H9 (cell line): ENCODE measurements at regions not wholly inside any gene's neighbourhood (a gene's known extent, or its start where the extent isn't known, plus 50 kb on each side); places are given as distances from the start of the nearest gene placed in this dataset.

Source experiments
- DNase-seq: peaks from one replicate; pipeline ENCODE4 v3.0.0-alpha.2; 2017
- H2AFZ ChIP-seq: one replicate; pipeline ENCODE4 v1.6.1; 2013; ENCODE audit warnings: mild to moderate bottlenecking, low read length, control low read depth, moderate library complexity
- H2AK5ac ChIP-seq: 2 replicates; pipeline ENCODE4 v1.6.1; 2013; ENCODE audit warnings: low read length, control low read depth, mixed read lengths; ENCODE audit not compliant: insufficient read length
- H2BK120ac ChIP-seq: one replicate; pipeline ENCODE4 v1.6.1; 2013; ENCODE audit warnings: low read depth, mild to moderate bottlenecking, low read length, control low read depth, inconsistent platforms; ENCODE audit not compliant: poor library complexity, severe bottlenecking
- H2BK12ac ChIP-seq: 2 replicates; pipeline ENCODE4 v1.6.1; 2013; ENCODE audit warnings: low read length, control low read depth, mixed read lengths, low read depth; ENCODE audit not compliant: insufficient read length
- H2BK15ac ChIP-seq: 2 replicates; pipeline ENCODE4 v1.6.1; 2013; ENCODE audit warnings: low read depth, low read length, control low read depth
- H2BK20ac ChIP-seq: one replicate; pipeline ENCODE4 v1.6.1; 2013; ENCODE audit warnings: low read depth, mild to moderate bottlenecking, low read length, control low read depth, inconsistent platforms; ENCODE audit not compliant: poor library complexity, severe bottlenecking
- H2BK5ac ChIP-seq: 2 replicates; pipeline ENCODE4 v1.6.1; 2013; ENCODE audit warnings: low read length, control low read depth, mixed read lengths; ENCODE audit not compliant: insufficient read length
- H3K14ac ChIP-seq: 2 replicates; pipeline ENCODE4 v1.6.1; 2013; ENCODE audit warnings: low read length, control low read depth; ENCODE audit not compliant: insufficient read depth
- H3K18ac ChIP-seq: 2 replicates; pipeline ENCODE4 v1.6.1; 2013; ENCODE audit warnings: low read depth, mild to moderate bottlenecking, mixed read lengths, low read length, control low read depth; ENCODE audit not compliant: insufficient read length
- H3K23ac ChIP-seq: 2 replicates; pipeline ENCODE4 v1.6.1; 2013; ENCODE audit warnings: low read length, control low read depth, mixed read lengths, low read depth; ENCODE audit not compliant: insufficient read length
- H3K23me2 ChIP-seq: 2 replicates; pipeline ENCODE4 v1.6.1; 2013; ENCODE audit warnings: low read depth, mild to moderate bottlenecking, mixed read lengths, low read length, control low read depth; ENCODE audit not compliant: insufficient read length, poor library complexity, severe bottlenecking
- H3K27ac ChIP-seq: 2 replicates; pipeline ENCODE4 v1.5.1; 2013; ENCODE audit warnings: low read length, control low read depth, mixed read lengths, low read depth; ENCODE audit not compliant: insufficient read length
- H3K27me3 ChIP-seq: 2 replicates; pipeline ENCODE4 v1.6.1; 2013; ENCODE audit warnings: low read length, control low read depth, inconsistent platforms; ENCODE audit not compliant: insufficient read depth
- H3K4ac ChIP-seq: 2 replicates; pipeline ENCODE4 v1.6.1; 2013; ENCODE audit warnings: low read depth, mild to moderate bottlenecking, control low read depth, inconsistent platforms, low read length, moderate library complexity
- H3K4me1 ChIP-seq: 2 replicates; pipeline ENCODE4 v1.6.1; 2013; ENCODE audit warnings: low read length, control low read depth, inconsistent platforms; ENCODE audit not compliant: insufficient read depth
- H3K4me2 ChIP-seq: 2 replicates; pipeline ENCODE4 v1.6.1; 2013; ENCODE audit warnings: low read length, control low read depth, mixed read lengths; ENCODE audit not compliant: insufficient read length, insufficient read depth
- H3K56ac ChIP-seq: 2 replicates; pipeline ENCODE4 v1.6.1; 2013; ENCODE audit warnings: low read depth, mild to moderate bottlenecking, mixed read lengths, low read length, control low read depth; ENCODE audit not compliant: insufficient read length
- H3K79me1 ChIP-seq: 2 replicates; pipeline ENCODE4 v1.6.1; 2013; ENCODE audit warnings: low read depth, mild to moderate bottlenecking, moderate library complexity, low read length, control low read depth, inconsistent platforms; ENCODE audit not compliant: insufficient read depth, poor library complexity, severe bottlenecking
- H3K79me2 ChIP-seq: 2 replicates; pipeline ENCODE4 v1.6.1; 2013; ENCODE audit warnings: low read length, control low read depth, inconsistent platforms; ENCODE audit not compliant: insufficient read depth
- H3K9ac ChIP-seq: 2 replicates; pipeline ENCODE4 v1.6.1; 2013; ENCODE audit warnings: low read length, control low read depth, mixed read lengths; ENCODE audit not compliant: insufficient read length; ENCODE audit errors: extremely low read depth
- H3K9me3 ChIP-seq: one replicate; pipeline ENCODE4 v1.6.1; 2013; ENCODE audit warnings: low read depth, low read length, inconsistent platforms; ENCODE audit not compliant: control insufficient read depth
- H3T11ph ChIP-seq: one replicate; pipeline ENCODE4 v1.6.1; 2013; ENCODE audit warnings: mild to moderate bottlenecking, low read length, control low read depth, inconsistent platforms
- H4K20me1 ChIP-seq: one replicate; pipeline ENCODE4 v1.6.1; 2013; ENCODE audit not compliant: control insufficient read depth, insufficient read length, insufficient read depth
- H4K5ac ChIP-seq: 2 replicates; pipeline ENCODE4 v1.6.1; 2013; ENCODE audit warnings: low read depth, mild to moderate bottlenecking, mixed read lengths, low read length, control low read depth; ENCODE audit not compliant: insufficient read length
- H4K8ac ChIP-seq: replicated peaks from 2 replicates; pipeline ENCODE4 v1.6.1; 2013; ENCODE audit warnings: low read length, control low read depth, mixed read lengths, low read depth; ENCODE audit not compliant: insufficient read length
- H4K91ac ChIP-seq: 2 replicates; pipeline ENCODE4 v1.6.1; 2013; ENCODE audit warnings: low read depth, mild to moderate bottlenecking, moderate library complexity, mixed read lengths, low read length, control low read depth; ENCODE audit not compliant: insufficient read length
- H3K27ac Mint-ChIP-seq, 3 experiments: 2 replicates in 2 of 3; 3 replicates in 1 of 3; pipeline ENCODE4 v1.8.0; 2020 to 2021; ENCODE audit warnings: mixed read lengths in 3 of 3, mild to moderate bottlenecking in 1 of 3, moderate library complexity in 1 of 3
- H3K27me3 Mint-ChIP-seq: 2 replicates; pipeline ENCODE4 v1.8.0; 2021; ENCODE audit warnings: low read depth, mild to moderate bottlenecking, moderate library complexity, mixed read lengths
- H3K36me3 Mint-ChIP-seq, 3 experiments: 2 replicates in 2 of 3; 3 replicates in 1 of 3; pipeline ENCODE4 v1.8.0; 2020 to 2021; ENCODE audit warnings: low read depth in 3 of 3, mixed read lengths in 3 of 3; ENCODE audit not compliant: insufficient read depth in 1 of 3
- H3K4me1 Mint-ChIP-seq, 2 experiments: 2 replicates each; pipeline ENCODE4 v1.8.0; 2020; ENCODE audit warnings: mixed read lengths in 2 of 2
- H3K4me3 Mint-ChIP-seq, 2 experiments: 2 replicates in 1 of 2; 3 replicates in 1 of 2; pipeline ENCODE4 v1.8.0; 2020 to 2021; ENCODE audit warnings: mild to moderate bottlenecking in 2 of 2, mixed read lengths in 2 of 2, moderate library complexity in 1 of 2
- H3K9me3 Mint-ChIP-seq, 2 experiments: 2 replicates in 1 of 2; 3 replicates in 1 of 2; pipeline ENCODE4 v1.8.0; 2020; ENCODE audit warnings: mild to moderate bottlenecking in 2 of 2, mixed read lengths in 2 of 2, moderate library complexity in 1 of 2
- CTCF ChIP-seq: fragments of 200-600 bp; sonication (generic); conservative IDR thresholded peaks from 3 replicates; pipeline ENCODE4 v1.8.0; 2021; ENCODE audit warnings: antibody characterized with exemption, mild to moderate bottlenecking
- WGBS: extraction: QIAGEN DNeasy Blood & Tissue Kit; methylation state at CpG from one replicate; pipeline ENCODE4 v1.1.7; 2013; ENCODE audit warnings: missing lambda C conversion rate, low lambda C conversion rate, mixed read lengths; ENCODE audit not compliant: insufficient read length; ENCODE audit errors: extremely low coverage; 5-methylcytosine and 5-hydroxymethylcytosine counted together

DNA sequence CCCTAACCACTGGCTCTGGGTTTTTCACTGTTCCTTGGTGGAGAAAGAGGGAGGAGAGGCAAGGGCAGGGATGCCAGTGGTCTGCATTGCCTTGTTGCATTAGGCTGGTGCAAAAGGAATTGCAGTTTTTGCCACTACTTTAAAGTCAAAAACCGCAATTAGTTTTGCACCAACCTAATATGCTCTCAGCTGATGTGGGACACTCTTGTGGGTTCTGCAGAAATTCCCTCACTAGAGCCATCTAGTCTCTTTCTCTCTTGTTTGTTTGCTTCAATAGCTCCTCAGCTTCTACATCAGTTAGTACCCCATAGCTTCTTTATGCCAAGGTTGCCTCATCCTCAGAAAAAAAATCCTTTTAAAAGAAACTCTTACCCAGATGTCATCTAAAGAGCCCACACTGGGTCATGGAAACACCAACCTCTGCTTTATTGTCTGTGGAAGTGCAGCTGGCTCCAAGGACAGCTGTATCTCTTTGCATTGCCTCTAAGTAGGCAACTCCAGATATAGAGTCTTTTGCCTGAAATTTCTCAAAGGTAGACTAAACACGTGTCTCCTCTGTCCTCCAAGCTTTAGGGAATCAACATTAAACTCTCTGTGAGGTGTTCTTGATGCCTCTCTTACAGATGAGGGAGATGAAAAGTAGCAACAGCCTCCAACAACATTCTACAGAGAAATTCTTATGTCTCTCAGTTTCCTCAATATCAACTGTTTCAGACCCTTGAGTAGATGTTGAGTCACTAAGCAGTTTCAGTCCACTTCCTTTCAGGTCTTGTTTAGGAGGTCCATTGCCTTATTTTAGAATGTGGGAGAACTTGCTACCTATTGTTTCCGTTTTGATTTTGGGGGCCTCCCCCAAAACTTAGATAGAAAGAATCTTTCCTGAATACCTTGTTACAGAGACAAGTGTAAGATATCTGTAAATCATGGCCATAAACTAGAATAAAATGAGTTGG, 84.9 kb upstream of the MEF2C start:
- Mint-ChIP-seq H3K4me1 (peaks cover 3 to 4% of the 10 kb centered on the region in 2 experiments; a peak in 3 of 4 replicates), H3K4me3 (no peak overlapping the region), H3K27me3 (no peaks in the 10 kb centered on the region), H3K9me3 (no peaks in the 10 kb centered on the region), H3K27ac (no peak overlapping the region), H3K36me3 (no peaks in the 10 kb centered on the region)
- Histone ChIP-seq H2AFZ (no peak overlapping the region), H3K4me2 (no peak overlapping the region), H3K79me1 (no peaks in the 10 kb centered on the region), H3K56ac (no peak overlapping the region), H2BK20ac (no peak overlapping the region), H2BK120ac (no peak overlapping the region), H4K5ac (no peak overlapping the region), H3K9me3 (no peaks in the 10 kb centered on the region), H3K9ac (no peak overlapping the region), H4K20me1 (no peaks in the 10 kb centered on the region), H3K23me2 (no peaks in the 10 kb centered on the region), H3K27ac (no peak overlapping the region), H3K14ac (no peak overlapping the region), H4K8ac (no peak overlapping the region), H2BK15ac (no peak overlapping the region), H3K4me1 (no peaks in the 10 kb centered on the region), H4K91ac (no peak overlapping the region), H3K4ac (no peak overlapping the region), H3K23ac (no peak overlapping the region), H3T11ph (no peak overlapping the region), H3K79me2 (no peaks in the 10 kb centered on the region), H2BK12ac (no peak overlapping the region), H3K18ac (no peak overlapping the region), H2AK5ac (no peak overlapping the region), H2BK5ac (no peak overlapping the region), H3K27me3 (no peaks in the 10 kb centered on the region)
- TF ChIP-seq CTCF = no peak
- no CpG with 5 or more reads among the region's 3 CpGs for WGBS
- DNase-seq = no peak
